Hepatocyte (in vitro differentiated cells): ENCODE measurements at regions not wholly inside any gene's neighbourhood (a gene's known extent, or its start where the extent isn't known, plus 50 kb on each side); places are given as distances from the start of the nearest gene placed in this dataset.
A peak's percentile ranks its signal among the peaks of the same experiment; 100 is the strongest.

Source experiments
- DNase-seq: peaks from one replicate; pipeline ENCODE4 v3.0.0-alpha.2; 2016; ENCODE audit warnings: low spot score
- H2AFZ ChIP-seq: fragments of 200-600 bp; sonication (generic); 2 replicates; pipeline ENCODE4 v1.6.0; 2016; ENCODE audit warnings: antibody characterized with exemption, mild to moderate bottlenecking
- H3K27ac ChIP-seq: fragments of 200-600 bp; sonication (generic); 2 replicates; pipeline ENCODE4 v1.5.1; 2016; ENCODE audit warnings: mild to moderate bottlenecking
- H3K27me3 ChIP-seq: fragments of 200-600 bp; sonication (generic); 2 replicates; pipeline ENCODE4 v1.6.1; 2016
- H3K36me3 ChIP-seq: fragments of 200-600 bp; sonication (generic); replicated peaks from 2 replicates; pipeline ENCODE4 v1.5.1; 2016; ENCODE audit warnings: low read depth; ENCODE audit not compliant: insufficient read depth
- H3K4me1 ChIP-seq: fragments of 200-600 bp; sonication (generic); 2 replicates; pipeline ENCODE4 v1.5.1; 2016; ENCODE audit warnings: mild to moderate bottlenecking, moderate library complexity; ENCODE audit not compliant: insufficient read depth
- H3K4me2 ChIP-seq: fragments of 200-600 bp; sonication (generic); 2 replicates; pipeline ENCODE4 v1.6.0; 2016
- H3K4me3 ChIP-seq: fragments of 200-600 bp; sonication (generic); 2 replicates; pipeline ENCODE4 v1.5.1; 2016; ENCODE audit warnings: mild to moderate bottlenecking
- H3K79me2 ChIP-seq: fragments of 200-600 bp; sonication (generic); 2 replicates; pipeline ENCODE4 v1.6.0; 2017; ENCODE audit warnings: mild to moderate bottlenecking
- H3K9me2 ChIP-seq: fragments of 200-600 bp; sonication (generic); replicated peaks from 2 replicates; pipeline ENCODE4 v1.6.0; 2017; ENCODE audit warnings: mild to moderate bottlenecking; ENCODE audit not compliant: insufficient read depth
- H3K9me3 ChIP-seq: fragments of 200-600 bp; sonication (generic); 2 replicates; pipeline ENCODE4 v1.5.1; 2016; ENCODE audit warnings: low read depth, mild to moderate bottlenecking
- H4K20me1 ChIP-seq: fragments of 200-600 bp; sonication (generic); 2 replicates; pipeline ENCODE4 v1.6.0; 2016; ENCODE audit warnings: mild to moderate bottlenecking; ENCODE audit not compliant: insufficient read depth, poor library complexity, severe bottlenecking
- CTCF ChIP-seq: fragments of 200-600 bp; sonication (generic); IDR thresholded peaks from 2 replicates; pipeline ENCODE4 v1.5.1; 2016; ENCODE audit warnings: antibody characterized with exemption, mild to moderate bottlenecking; ENCODE audit not compliant: poor library complexity
- EZH2 ChIP-seq: fragments of 200-600 bp; sonication (generic); IDR thresholded peaks from 2 replicates; pipeline ENCODE4 v1.6.1; 2016; ENCODE audit warnings: antibody characterized with exemption, mild to moderate bottlenecking, borderline replicate concordance
- EZH2phosphoT487 ChIP-seq: fragments of 200-600 bp; sonication (generic); IDR thresholded peaks from one replicate; pipeline ENCODE4 v1.6.1; 2018; ENCODE audit warnings: antibody characterized with exemption, mild to moderate bottlenecking, low read depth, moderate library complexity; ENCODE audit not compliant: unreplicated experiment, severe bottlenecking
- WGBS: methylation state at CpG from one replicate; pipeline ENCODE4 v1.1.6; 2016; ENCODE audit warnings: low lambda C conversion rate; ENCODE audit errors: missing lambda C conversion rate; 5-methylcytosine and 5-hydroxymethylcytosine counted together

GRCh38 chrX:93428497-93428896 lies 244.9 kb downstream of the NAP1L3 start:
- H4K20me1 ChIP-seq: no peaks in the 10 kb centered on the region

DNA sequence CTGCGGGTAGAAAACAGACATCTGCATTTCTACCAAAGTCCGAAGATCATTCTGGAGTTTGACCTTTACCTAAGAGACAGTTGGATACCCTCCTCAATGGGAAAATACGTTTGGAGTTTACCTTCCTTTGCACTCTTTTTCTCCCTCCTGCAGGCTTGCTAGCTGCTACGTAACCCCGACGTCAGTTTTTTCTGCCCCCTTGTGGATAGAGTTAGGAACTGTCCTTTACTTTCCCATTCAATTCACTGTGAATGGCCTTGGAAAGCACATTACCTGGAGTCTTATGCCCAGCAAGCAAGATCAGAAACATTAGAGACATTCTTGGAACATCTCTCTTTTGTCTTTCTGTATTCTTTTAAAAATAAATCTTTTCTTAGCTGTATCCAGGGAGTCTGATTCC lies 250.7 kb downstream of the NAP1L3 start:
- no peaks in the 10 kb centered on the region for H3K36me3 ChIP-seq
- H3K9me2 ChIP-seq: no peaks in the 10 kb centered on the region
- TF ChIP-seq EZH2phosphoT487: no peak
- TF ChIP-seq CTCF: peak; percentile 74
- peaks cover 4% of the 10 kb centered on the region for H3K4me1 ChIP-seq
- no peak overlapping the region for H3K27ac ChIP-seq
- no peaks in the 10 kb centered on the region for H3K79me2 ChIP-seq
- no peaks in the 10 kb centered on the region for H3K9me3 ChIP-seq
- H3K4me2 ChIP-seq: no peak overlapping the region
- peak; percentile 76 for DNase-seq
- H4K20me1 ChIP-seq: no peaks in the 10 kb centered on the region
- 16% methylated on average over 6 of the region's 6 CpGs for WGBS
- H3K27me3 ChIP-seq: no peaks in the 10 kb centered on the region
- no peak overlapping the region for H3K4me3 ChIP-seq
- H2AFZ ChIP-seq: no peak overlapping the region

More at GRCh38 chrX:93428497-93428896, 244.9 kb downstream of the NAP1L3 start:
- Histone ChIP-seq H3K9me3 (no peaks in the 10 kb centered on the region), H3K9me2 (no peaks in the 10 kb centered on the region), H2AFZ (no peak overlapping the region), H3K4me2 (no peak overlapping the region), H3K79me2 (no peaks in the 10 kb centered on the region), H3K4me1 (no peaks in the 10 kb centered on the region), H3K27ac (no peak overlapping the region), H3K27me3 (no peaks in the 10 kb centered on the region), H3K4me3 (no peak overlapping the region), H3K36me3 (no peaks in the 10 kb centered on the region)
- TF ChIP-seq EZH2 (no peak), CTCF (no peak), EZH2phosphoT487 (no peak)
- 90% methylated on average over 3 of the region's 3 CpGs for WGBS
- DNase-seq: no peak

GRCh38 chrX:93420525-93421082 lies 252.8 kb downstream of the NAP1L3 start:
- no peaks in the 10 kb centered on the region for H4K20me1 ChIP-seq
- 76% methylated on average over 7 of the region's 7 CpGs for WGBS

More at GRCh38 chrX:93420525-93421082, 252.8 kb downstream of the NAP1L3 start:
- no peak for DNase-seq
- no peaks in the 10 kb centered on the region for H3K9me2 ChIP-seq
- no peaks in the 10 kb centered on the region for H3K9me3 ChIP-seq
- H3K27ac ChIP-seq: no peak overlapping the region
- H3K27me3 ChIP-seq: no peaks in the 10 kb centered on the region
- no peaks in the 10 kb centered on the region for H3K36me3 ChIP-seq
- H3K4me3 ChIP-seq: no peak overlapping the region
- H3K79me2 ChIP-seq: no peaks in the 10 kb centered on the region
- H3K4me1 ChIP-seq: peaks cover 4% of the 10 kb centered on the region
- TF ChIP-seq CTCF (no peak), EZH2 (no peak), EZH2phosphoT487 (no peak)
- no peak overlapping the region for H3K4me2 ChIP-seq
- no peak overlapping the region for H2AFZ ChIP-seq
